ENCODE measurements at regions not wholly inside any gene's neighbourhood (a gene's known extent, or its start where the extent isn't known, plus 50 kb on each side); places are given as distances from the start of the nearest gene placed in this dataset.

DNA sequence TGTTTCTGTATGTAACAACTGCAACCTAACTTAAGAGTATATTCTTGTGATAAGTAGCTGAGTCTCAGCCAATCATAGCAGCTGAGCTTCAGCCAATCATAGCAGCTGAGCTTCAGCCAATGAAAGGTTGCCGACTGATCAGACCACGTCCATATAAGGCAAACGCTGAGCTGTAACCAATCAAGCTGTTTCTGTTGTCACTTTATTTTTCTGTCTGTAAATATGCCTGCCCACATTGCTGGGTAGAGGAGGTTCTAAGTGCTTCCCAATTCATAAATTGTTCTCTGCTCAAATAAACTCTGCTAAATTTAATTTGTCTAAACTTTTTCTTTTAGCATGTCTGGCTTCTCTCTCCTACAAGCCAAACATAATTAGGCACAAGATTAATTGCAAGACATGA is 231.5 kb upstream of the TCF4 start:
- DNase-seq = no peak

DNA sequence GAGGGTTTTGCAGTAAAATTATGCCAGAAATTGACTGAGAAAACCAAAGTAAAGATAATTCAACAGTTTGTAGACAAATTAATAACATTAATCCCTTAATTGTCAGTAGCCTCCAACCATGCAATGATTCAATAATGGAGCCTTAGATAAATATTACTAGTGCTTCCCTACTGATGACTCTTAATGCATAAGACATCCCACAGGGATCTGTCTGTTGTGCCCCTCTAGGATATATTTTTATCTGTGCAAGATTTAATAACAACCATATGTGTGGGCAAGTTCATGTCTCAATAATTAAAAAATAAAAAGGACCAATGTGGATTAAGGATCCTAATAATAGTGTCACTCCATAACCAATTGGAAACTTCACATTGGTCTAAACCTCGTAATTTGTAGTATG is 230.3 kb upstream of the TCF4 start:
- DNase-seq = no peak

DNA sequence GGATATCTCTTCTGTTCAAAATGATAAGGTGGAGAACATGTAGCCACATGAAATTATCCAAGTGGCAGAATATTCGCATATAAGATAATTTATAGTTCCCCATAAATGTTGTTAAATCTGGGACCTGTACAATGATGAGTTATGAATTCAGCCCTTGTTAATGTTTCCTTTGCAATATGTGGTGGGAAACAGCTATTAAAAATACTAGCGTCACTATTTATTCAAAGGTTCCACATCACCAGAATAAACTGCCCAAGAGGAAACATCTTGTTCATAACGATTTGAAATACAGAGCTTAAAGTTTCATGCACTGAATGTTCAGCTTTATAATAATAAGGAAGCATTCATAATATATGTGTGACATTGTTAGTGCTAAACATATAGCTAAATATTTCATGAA is 223.9 kb upstream of the TCF4 start:
- DNase-seq = no peak

DNA sequence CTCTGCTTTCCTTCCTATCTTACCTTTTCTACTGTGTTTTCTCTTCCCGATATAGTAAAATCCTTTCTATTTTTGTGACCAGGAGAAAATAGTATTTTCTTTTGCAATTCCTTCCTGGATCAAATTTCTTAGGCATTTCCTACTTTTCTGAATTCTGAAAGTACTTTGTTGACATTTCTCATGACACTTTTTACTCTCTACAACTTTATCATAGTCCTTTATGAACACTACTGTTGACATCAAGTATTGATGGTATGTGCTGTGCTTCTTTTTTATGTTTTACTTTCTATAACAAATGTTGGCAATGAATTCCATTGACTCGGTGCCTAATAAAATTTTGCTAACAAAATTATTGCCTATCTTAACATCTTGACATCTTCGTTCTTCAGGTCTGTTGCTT is 217.7 kb upstream of the TCF4 start:
- no peak for DNase-seq

DNA sequence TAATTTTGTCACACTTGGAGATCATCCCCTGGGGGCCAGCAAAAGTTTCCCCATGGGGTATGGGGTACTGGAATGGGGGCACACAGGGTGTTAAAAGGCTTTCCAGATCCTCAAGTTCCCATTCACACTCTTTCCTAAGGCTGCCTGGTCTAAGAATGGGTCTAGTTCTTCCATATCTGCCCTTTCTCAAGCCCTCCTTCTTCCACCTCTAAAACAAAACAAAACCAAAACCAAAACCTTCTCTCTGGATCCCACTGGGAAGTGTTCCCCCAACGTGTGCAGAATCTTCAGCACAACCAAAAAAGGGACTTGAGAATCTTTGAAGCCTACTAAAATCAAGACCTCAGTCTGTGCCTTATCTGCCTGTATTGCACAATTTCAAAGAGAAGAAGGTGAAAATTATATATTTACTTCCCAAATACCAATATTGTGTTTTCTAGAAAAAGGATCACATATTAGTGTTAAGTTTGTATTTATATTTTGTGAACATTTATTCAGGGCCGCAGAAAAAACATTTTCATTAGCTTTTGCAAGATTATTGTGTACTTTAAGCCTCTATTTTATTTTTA is 207.2 kb upstream of the TCF4 start:
- DNase-seq = no peak

DNA sequence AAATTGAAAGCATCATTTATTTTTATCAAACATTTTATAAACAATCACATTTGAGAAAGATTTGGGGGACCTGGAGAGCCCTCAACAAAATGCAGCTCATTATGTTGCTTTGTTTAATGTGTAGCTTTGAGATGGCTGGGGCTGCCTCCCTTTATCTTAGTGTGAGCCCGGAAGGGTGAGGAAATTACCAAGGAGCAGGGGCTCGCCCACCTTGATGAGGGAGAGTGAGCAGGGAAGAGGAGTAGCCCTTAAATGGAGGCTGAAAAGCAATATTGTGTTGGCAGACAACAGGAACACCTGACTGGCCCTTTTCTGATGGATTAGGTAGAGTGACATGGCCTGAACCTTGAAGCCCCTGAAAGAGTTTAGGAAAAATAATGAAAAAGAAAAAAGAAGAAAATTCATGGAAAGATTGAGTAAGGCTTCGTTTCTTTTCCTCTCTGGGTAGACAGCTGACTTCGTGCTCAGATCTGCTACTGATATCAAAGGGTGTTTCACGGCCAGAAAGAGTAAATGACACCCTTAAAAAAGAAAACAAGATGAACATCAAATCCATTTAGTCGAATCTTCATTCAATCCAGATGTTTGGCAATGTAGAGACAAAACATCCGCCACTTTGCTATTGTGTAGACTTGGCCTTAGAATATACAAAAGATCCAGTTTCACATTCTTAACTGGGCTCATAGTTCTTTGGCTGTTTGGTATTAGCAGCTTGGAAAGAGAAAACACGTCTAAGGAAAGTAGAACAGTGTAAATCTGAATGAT is 206.5 kb upstream of the TCF4 start:
- DNase-seq = no peak

DNA sequence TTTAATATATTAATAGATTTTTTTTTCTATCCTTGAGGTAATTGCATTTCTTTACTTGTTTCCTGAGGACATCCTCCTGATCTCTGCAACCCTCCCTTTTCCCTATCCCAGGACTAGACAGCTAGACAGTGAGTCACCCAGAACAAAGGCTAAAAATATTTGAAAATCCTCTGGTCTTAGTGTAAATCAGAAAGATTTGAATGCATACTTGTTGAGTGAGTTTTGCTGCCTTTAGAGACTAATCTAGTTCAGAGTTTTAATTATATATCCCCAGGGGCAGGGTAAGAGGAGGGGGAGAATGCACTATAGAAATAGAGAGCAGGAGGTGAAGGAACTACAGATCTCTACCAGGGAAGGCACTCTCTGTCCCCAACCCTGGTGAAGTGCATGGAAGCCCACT is 202.3 kb upstream of the TCF4 start:
- no peak for DNase-seq

DNA sequence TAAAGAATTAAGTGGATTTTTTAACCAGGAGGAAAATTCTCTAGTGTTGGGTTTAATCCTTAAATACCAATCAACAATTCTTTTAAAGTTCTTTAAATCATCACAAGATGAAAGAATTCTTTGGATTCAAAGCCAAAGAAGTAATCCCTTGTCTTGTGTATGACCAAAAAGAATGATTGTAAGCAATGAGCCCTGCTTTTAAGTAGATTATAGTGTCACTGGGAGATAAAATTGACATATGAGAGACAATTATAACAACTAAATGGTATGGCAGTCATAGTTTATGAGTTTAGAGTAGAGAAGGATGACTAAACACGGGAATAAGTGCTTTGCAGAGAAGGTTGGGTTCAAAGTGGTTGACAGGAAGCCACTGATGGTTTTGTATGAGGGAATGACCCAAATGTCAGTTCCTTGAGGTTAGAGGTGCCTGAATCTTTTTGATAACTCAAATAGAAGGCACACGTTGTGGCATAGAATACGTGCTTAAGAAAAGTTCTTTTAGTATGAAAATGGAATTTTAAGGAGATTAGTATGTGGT is 199.6 kb upstream of the TCF4 start:
- DNase-seq = no peak

DNA sequence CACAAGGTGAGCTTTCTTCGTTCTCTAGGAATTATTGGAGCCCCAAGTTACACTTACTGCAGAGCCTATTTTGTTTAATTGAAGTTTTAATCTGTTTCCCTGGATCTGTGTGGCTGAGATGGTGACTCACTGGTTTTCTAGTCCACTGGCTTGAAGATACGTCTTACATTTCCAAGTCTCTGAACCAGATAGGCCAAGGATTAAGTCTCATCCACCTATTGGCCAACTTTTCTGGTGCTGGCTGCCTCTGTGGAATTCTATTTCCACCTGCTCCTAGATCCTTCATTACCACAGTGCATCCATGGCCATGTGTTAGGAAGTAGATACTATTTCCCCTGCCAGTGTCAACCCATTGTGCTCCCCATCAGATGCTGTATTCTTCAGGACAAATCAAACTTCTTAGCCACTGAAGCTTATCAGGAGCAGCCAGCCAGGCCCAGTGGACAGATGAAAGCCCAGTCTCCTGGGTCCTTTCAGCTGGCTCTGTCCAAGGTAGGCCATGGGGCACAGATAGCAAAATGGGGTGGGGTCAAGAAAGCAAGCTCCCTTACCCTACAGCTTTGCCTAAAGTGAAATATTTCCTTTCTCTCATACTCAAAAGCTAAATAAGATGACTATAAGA is 198.8 kb upstream of the TCF4 start:
- no peak for DNase-seq

DNA sequence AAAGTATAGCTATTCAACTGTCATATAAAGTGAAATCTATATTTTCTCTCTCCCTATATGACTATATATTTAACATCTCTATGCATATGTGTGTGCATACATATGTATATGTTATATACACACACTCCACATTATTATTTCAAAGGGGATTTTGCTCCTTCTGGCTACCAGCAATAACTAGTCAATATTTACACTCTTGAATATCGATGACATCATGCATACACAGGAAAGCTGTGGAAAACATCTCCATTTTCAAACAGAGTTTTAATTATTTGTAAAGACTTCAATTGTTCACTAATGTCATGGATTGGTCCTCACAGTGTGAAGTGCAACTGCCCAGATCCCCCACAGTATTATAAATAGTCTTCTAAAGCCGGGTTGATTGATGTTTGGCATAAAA is 195.9 kb upstream of the TCF4 start:
- DNase-seq = no peak

DNA sequence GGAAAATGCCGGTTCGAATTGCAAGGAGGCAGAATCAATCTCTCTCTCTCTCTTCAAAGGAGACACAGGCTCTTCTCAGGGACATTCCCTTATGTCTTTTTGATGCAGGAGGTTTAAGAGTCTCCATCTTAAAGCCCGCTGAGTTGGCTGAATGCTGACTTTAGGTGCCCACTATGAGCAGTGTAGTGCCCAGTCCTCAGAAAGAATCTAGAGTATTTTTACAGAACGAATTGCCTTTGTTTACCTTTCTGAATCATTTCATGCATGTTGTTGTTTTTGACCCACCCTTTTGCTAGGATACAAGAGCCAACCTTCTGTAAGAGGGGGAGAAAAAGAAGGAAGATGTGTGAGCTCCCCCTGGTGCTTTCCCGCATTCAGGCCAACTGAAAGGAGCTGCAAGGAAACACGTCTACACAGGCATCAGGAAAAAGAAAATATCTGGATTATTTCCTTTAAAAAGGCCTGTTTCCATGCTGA is 193.5 kb upstream of the TCF4 start:
- DNase-seq = no peak

DNA sequence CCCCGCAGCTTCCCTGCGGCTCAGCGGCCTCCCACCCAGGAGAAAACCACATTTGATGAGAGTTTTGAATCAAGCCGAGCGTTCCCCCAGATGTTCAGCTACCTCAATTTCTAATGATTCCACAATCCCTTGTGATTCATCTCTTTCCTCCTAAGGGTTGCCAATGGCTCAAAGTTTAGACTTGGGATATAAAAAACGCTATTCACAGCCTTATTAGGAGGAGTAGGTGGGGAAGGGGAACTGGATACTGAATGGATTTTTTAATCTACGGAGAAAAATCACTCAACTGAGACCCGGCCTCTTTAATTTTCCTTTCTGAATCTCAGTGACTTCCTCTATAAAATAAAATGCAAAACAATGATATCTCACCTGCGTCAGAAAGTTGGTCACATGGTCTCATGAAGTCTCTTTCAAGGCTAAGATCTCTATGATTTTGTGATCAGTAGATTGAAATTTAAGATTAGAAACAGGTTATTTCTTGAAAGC is 192.6 kb upstream of the TCF4 start:
- no peak for DNase-seq

DNA sequence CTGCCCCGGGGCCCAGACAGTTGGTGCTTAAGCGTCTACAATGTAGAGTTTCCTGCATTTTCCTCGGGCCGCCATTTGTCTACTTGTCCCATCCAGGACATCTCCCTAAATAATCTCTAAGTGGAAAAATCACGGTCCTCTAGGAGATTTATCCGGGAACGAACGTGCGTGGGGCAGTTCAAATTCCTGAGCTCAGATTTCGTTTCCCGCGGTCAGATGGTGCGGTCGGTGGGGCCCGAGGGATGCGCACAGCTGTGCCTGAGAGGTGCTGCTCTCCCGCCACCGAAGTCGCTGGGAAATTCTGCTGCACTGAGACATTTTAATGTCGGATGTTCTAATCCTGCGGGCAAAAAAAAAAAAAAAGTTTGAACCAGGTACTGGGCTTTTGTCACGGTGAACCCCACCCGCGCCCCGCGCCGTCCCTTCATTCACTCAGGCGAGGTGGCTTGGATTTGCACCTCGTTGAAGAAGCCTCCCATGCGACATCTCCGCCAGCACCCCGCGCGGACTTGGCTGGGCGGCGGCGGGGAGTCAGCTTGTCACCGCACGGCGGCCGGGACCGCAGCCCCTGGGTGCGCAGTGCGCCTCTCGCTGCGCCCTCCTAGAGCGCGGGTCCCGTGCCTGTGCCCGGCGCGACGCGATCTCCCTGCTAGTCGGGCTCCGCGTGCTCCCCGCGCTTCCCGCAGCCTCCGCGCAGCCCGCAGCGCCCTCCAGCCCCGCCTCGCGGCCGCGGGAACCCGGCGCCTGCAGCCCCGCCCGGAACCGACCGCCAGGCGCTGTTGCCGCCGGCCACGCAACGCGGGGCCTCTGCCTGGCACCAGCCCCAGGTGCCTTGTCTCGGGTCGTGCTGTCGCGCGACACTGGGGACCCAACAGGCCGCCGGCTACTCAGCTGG is 191.9 kb upstream of the TCF4 start:
- no peak for DNase-seq

DNA sequence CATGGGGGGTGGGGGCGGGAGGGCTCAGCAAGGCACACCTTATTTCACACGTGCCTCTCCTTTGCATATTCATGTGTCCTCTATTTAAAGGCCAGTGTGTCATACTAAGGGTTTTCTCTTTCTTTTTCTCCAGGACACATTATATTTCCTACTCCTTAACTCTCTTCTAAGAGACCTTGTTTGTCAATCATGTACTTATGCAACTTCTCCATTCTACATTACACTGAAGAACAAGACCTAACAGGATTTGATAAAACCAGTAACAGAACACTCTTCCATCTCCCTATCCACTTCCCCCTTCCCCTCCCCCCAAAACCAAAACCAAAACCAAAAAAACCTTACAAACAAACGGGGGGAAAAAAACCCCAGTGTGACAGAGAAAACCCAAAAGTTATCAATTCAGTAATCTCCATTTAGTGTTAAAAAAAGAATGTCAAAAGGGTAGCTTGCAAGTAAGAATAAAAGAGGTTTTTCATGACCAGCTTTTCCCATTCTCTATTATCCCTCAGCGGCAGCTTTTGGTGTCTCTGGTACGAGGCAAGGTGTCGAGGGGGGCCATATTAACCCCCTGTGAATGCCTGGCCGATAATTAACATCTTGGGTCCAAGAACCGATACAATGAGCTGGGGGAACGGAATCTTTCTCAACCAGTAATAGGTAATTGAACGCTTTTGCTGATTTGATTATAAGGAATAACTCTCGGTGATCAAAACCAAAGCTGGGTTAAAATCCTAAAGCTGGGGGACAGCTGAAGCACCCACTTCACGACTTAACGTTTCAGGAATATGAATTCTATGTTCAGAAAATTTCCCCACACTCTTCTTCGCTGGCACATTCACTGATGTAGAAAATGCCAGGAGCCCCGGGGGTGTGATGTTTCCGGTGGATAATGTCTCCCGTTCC is 191.0 kb upstream of the TCF4 start:
- no peak for DNase-seq

DNA sequence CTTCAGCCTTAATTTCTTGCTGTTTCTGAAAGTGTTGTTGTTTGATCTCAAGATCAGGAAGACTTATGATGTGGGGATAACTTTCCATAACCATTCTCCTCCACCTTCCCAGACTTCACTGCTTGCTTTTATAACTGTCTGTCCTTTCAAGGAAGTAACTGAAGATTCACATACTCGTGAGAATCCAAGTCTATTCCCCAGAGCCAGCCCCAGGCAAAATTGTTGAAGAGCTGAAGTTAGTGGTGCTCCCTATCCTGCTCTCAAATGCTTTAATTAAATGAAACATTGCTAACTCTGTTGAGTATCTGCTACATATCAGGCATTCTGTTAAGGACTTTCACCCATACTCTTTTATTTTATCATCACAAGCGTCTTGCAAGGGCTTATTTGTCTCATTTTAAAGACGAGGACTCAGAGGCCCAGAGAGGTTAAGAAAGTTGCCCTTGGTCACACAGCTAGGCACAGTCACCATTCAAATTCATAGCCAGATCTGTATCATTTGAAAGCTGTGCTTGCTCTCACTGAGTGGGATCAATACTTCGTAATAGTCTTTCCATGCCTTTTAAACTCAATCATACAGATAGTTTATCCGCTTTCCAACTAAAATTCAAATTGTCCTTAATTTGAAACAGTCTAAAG is 189.8 kb upstream of the TCF4 start:
- DNase-seq = no peak

DNA sequence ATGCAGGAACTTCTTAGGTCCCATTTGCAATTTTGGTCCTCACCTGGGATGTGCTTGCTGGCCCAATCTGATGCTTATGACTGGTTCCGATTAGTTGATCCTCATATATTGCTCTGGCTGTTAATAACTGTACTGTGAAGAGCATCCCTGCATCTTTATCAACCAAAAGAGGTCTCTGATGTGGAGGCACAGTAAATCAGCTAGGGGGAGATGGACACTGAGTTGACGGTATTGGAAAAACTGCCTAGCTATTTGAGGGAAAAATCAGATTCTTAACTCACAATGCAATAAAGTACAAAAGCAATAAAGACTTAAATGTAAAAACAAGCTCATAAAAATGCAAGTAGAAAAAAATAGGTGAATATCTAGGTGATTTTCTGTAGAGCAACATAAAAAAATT is 188.0 kb upstream of the TCF4 start:
- no peak for DNase-seq

DNA sequence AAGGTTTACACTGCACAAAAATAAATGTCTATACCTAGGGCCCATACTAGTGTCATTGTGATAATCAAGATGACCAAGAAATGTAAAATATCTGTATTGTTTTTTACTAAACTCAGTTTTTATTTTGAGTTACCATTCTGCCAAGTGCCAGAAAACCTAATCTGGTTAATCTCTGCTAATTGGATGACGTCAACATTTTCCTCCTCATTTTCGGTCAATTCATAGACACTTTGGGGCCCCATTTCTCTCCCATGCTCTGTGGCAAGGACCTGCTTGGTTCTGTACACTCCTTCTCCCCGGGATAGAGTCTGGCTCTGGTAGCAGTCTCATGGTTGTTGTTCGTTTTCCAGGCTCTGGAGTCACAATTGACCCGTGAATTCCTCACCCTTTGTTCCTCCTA is 186.5 kb upstream of the TCF4 start:
- DNase-seq = no peak

DNA sequence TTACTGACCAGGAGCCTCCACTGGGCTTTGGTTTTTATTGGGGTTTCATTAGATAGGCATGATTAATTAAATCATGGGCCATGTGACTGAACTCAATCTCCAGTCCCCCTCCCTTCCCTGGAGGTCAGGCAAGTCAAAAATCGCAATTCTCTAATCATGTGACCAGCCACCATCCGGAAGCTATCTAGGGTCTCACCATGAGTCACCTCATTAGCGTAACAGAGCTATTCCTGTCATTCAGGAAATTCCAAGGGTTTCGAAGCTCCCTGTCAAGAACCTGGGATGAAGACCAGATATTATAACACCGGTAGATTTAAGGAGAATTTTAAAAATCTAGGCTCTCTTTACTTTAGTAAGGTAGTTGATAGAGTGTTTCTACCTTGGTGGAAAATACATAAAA is 180.3 kb upstream of the TCF4 start:
- no peak for DNase-seq

DNA sequence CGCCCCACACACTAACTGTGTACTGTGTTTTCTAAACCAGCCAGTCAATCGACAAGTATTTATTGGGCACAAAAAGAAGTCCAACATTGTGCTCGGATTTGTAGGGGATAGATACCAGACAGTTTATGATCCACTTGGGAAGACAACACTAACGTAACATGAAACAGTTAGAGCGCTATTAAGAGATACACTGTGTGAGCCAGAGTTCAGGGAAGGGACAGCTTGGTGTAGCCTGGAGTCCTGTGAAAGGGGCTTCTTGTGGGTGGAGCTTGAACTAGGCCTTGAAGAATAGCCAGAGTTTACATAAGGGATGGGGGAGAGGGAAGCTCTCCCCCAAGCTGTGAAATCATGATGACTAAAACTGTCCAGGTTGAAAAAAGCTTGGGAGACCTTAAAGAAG is 176.4 kb upstream of the TCF4 start:
- DNase-seq = no peak

DNA sequence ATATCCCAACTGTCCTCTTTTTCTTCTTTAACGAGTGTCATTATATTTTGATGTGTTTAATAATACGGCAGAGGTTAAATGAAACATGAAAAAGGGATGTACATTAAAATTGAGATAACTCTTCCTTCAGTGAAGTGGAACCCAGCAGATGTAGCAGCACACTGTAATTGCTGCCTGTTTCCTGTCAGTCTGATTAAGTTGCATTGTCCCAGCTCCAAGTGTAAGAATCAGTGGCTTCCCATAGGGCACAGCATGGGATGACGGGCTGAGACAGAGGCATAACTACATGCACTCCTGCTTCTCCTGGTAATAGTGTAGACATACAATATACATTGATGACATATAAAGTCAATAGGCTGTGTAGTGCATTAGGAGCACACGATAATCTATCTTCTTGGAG is 175.8 kb upstream of the TCF4 start:
- DNase-seq = no peak

DNA sequence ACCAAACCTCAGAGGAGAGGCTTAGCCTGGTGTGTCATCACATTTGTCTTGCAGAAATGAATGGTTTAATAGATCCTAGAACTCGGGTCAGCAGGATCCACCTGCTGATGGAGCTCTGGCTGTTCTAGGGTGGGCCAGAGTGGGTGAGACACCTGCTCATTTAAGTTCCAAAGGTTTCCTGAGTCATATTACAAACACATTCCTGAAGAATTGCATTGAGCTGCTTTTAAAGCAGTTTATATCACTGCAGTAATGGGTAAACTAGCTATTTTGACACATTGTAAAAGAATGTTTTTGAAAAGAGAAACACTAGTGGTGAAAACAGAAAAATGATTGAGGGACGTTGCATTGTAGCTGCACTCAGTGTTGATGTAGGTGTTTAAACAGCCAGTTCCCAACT is 175.3 kb upstream of the TCF4 start:
- DNase-seq = no peak
